ENCODE measurements at regions not wholly inside any gene's neighbourhood (a gene's known extent, or its start where the extent isn't known, plus 50 kb on each side); places are given as distances from the start of the nearest gene placed in this dataset.

DNA sequence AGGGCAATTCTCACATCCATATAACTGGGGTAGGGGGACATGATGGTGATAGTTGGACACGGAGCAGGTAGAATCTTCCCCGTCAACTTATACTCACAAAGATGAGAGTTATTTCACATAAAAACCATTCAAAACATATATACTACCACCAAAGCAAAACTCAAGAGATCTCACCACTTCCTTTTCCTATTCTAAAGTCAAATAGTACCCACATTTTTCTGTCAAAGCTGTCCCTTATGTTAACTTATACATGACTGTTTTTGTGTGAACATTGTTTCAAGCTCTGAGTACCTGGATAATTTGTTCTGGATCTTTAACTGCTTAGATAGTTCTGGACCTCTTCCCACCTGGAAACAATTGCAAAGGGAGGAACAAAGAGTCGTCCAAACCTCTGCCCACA lies 95.5 kb upstream of the MAN2A1 start:
- TF ChIP-seq, protein P1, sequence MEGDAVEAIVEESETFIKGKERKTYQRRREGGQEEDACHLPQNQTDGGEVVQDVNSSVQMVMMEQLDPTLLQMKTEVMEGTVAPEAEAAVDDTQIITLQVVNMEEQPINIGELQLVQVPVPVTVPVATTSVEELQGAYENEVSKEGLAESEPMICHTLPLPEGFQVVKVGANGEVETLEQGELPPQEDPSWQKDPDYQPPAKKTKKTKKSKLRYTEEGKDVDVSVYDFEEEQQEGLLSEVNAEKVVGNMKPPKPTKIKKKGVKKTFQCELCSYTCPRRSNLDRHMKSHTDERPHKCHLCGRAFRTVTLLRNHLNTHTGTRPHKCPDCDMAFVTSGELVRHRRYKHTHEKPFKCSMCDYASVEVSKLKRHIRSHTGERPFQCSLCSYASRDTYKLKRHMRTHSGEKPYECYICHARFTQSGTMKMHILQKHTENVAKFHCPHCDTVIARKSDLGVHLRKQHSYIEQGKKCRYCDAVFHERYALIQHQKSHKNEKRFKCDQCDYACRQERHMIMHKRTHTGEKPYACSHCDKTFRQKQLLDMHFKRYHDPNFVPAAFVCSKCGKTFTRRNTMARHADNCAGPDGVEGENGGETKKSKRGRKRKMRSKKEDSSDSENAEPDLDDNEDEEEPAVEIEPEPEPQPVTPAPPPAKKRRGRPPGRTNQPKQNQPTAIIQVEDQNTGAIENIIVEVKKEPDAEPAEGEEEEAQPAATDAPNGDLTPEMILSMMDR (conservative IDR thresholded peaks at IDR 0.05) = no peak
- TF ChIP-seq ZFX (IDR thresholded peaks at IDR 0.05) = no peak
- H3K27ac ChIP-seq = no peak overlapping the region

DNA sequence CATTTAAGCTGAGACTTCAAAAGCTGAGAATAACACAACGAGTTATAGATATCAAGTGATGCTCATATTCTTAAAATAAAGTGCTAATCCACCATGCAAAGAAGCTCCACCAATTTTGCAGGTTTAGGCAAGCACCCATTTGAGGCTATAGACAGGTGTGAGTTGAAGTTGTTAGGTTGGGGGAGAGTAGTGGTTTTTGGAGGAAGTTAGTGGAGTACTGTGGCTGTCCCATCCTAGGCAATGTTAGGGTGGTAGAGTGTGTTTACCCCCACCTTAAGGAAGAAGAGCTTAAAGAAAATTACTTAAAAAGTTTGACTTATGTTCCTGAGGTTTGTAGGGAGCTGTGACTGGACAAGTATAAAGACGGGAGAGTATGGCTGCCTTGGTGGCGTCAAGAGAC lies 98.9 kb upstream of the MAN2A1 start:
- H3K27ac ChIP-seq = no peak overlapping the region
- TF ChIP-seq, protein P1 (conservative IDR thresholded peaks at IDR 0.05) = no peak
- no peak for TF ChIP-seq ZFX (IDR thresholded peaks at IDR 0.05)

DNA sequence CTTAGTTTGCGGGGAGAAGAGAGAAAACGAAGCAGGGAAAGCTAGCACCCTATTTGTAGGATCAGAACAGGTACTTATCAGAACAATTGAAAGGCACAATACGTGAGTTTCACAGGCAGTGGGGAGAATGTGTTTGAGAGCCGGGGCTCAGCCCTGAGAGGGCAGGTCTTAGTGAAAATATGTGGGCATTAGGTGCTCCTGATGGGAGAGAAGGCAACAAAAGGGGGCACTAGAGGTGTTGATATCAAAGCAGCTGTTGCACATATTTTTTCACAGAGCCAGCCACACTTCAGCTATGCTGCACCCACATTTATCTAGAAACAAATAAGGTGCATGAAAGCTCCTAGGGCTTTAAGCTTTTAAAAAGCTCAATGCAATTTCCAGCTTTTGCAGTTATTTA lies 99.7 kb upstream of the MAN2A1 start:
- no peak overlapping the region for H3K27ac ChIP-seq
- no peak for TF ChIP-seq ZFX (IDR thresholded peaks at IDR 0.05)
- TF ChIP-seq, protein P1 (conservative IDR thresholded peaks at IDR 0.05) = no peak

DNA sequence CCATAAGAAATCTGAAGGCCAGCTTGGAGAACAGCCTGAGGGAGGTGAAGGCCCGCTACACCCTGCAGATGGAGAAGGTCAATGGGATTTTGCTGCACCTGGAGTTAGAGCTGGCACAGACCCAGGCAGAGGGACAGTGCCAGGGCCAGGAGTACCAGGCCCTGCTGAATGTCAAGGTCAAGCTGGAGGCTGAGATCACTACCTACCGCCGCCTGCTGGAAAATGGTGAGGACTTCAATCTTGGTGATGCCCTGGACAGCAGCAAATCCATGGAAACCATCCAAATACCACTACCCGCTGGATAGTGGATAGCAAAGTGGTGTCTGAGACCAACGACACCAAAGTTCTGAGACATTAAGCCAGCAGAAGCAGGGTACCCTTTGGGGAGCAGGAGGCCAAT lies 100.5 kb upstream of the MAN2A1 start:
- TF ChIP-seq ZFX (IDR thresholded peaks at IDR 0.05) = no peak
- TF ChIP-seq, protein P1 (conservative IDR thresholded peaks at IDR 0.05) = no peak

DNA sequence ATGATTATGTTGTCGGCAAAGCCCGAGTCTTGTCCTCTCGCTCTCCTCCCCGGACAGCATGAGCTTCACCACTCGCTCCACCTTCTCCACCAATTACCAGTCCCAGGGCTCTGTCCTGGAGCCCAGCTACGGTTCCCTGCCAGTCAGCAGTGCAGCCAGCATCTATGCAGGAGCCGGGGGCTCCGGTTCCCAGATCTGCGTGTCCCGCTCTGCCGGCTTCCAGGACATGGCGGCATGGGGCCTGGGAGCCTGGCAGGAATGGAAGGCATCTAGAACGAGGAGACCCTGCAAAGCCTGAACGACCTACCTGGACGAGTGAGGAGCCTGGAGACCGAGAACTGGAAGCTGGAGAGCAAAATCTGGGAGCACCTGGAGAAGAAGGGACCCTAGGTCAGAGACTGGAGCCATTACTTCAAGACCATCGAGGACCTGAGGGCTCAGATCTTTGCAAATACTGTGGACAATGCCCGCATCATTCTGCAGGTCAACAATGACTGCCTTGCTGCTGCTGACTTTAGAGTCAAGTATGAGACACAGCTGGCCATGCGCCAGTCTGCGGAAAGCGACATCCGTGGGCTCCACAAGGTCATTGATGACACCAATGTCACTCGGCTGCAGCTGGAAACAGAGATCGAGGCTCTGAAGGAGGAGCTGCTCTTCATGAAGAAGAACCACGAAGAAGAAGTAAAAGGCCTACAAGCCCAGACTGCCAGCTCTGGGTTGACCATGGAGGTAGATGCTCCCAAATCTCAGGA lies 101.3 kb upstream of the MAN2A1 start:
- TF ChIP-seq ZFX (IDR thresholded peaks at IDR 0.05) = no peak
- TF ChIP-seq, protein P1 (conservative IDR thresholded peaks at IDR 0.05) = no peak
- H3K27ac ChIP-seq = no peak overlapping the region

More for the DNA sequence above, 100.5 kb upstream of the MAN2A1 start:
- no peak overlapping the region for H3K27ac ChIP-seq

DNA sequence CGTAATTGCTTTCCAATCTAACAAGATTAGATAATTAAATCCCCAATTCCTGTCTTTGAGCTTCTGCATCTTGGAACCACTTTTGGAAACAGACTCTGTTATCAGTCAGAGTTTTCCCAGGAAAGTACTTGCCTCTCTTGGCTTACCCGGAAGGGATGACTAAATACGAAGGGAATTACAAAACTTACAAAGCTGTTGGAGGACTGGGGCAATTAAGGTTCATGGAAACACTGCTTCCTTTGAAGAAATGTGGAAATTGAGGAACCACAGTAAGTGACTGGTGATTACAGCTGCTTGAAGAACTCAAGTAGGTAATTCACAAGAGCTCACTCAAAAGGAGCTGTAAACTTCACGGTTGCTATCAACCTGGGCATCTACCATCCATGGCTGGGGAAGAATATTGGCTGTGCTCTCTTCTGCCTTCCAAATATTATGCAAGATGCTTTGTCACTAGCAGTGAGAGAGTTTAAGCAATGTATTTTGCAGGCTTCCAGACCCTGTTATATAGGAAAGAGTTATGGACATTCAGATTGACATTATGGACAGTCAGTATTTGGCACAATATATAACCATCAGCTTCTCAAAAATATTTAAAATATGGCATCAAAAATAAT lies 104.6 kb upstream of the MAN2A1 start:
- TF ChIP-seq, protein P1 (conservative IDR thresholded peaks at IDR 0.05) = no peak
- no peak for TF ChIP-seq ZFX (IDR thresholded peaks at IDR 0.05)
- no peak overlapping the region for H3K27ac ChIP-seq

DNA sequence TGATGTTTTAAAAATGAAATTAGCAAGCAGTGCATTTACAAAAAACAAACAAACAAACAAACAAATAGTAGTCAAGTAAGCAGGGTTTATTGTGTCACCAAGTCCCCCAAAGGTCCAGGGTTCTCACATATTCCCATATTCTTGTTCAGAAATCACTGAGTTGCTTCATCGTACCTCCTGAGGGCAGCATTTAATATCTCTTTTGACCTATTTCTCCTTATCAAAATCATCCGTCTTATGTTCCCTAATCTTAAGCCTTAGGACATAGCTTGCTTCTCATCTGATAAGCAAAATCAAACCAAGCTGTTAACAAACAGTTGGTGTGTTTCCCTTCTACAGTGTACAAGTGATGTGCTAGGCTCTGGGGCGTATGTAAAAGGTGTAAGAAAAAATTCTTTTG lies 109.5 kb upstream of the MAN2A1 start:
- no peak overlapping the region for H3K27ac ChIP-seq
- TF ChIP-seq ZFX (IDR thresholded peaks at IDR 0.05) = no peak
- TF ChIP-seq, protein P1 (conservative IDR thresholded peaks at IDR 0.05) = peak; percentile 10; the same call in 1 of the 2 replicates
